HG03432 (cell line): ENCODE measurements at regions not wholly inside any gene's neighbourhood (a gene's known extent, or its start where the extent isn't known, plus 50 kb on each side); places are given as distances from the start of the nearest gene placed in this dataset.
A peak's percentile ranks its signal among the peaks of the same experiment; 100 is the strongest.

Source experiments
- ATAC-seq: cut with Tn5 transposase; IDR thresholded peaks from one replicate; pipeline ENCODE4 v1.9.1; 2021; ENCODE audit warnings: mild to moderate bottlenecking, moderate library complexity; ENCODE audit not compliant: unreplicated experiment

GRCh38 chr5:89946508-89946907 is 463.0 kb downstream of the CETN3 start:
- ATAC-seq = no peak

GRCh38 chr5:89942171-89942570 is 467.4 kb downstream of the CETN3 start:
- ATAC-seq = no peak

GRCh38 chr5:89936576-89936975 is 473.0 kb downstream of the CETN3 start:
- ATAC-seq = no peak

- ATAC-seq = peak; percentile 58
Measured at GRCh38 chr5:89934069-89934468, 475.5 kb downstream of the CETN3 start.

GRCh38 chr5:89932771-89933181 is 476.8 kb downstream of the CETN3 start:
- no peak for ATAC-seq

GRCh38 chr5:89930591-89931392 is 478.8 kb downstream of the CETN3 start:
- peak; percentile 91 for ATAC-seq

- ATAC-seq = no peak
Measured at GRCh38 chr5:89929834-89930233, 479.7 kb downstream of the CETN3 start.

GRCh38 chr5:89929173-89929572 is 480.4 kb downstream of the CETN3 start:
- no peak for ATAC-seq

- ATAC-seq = no peak
Measured at GRCh38 chr5:89922161-89922560, 487.4 kb downstream of the CETN3 start.

- no peak for ATAC-seq
Measured at GRCh38 chr5:89917112-89917511, 492.4 kb downstream of the CETN3 start.

- no peak for ATAC-seq
Measured at GRCh38 chr5:89916131-89916530, 493.4 kb downstream of the CETN3 start.

GRCh38 chr5:89908876-89909275 is 500.7 kb downstream of the CETN3 start:
- ATAC-seq = no peak

GRCh38 chr5:89904442-89904841 is 505.1 kb downstream of the CETN3 start:
- ATAC-seq = no peak

- no peak for ATAC-seq
Measured at GRCh38 chr5:89901983-89902382, 507.6 kb downstream of the CETN3 start.

- ATAC-seq = no peak
Measured at GRCh38 chr5:89901346-89901745, 508.2 kb downstream of the CETN3 start.

GRCh38 chr5:89900346-89900745 is 509.2 kb downstream of the CETN3 start:
- ATAC-seq = no peak

GRCh38 chr5:89899559-89899958 is 510.0 kb downstream of the CETN3 start:
- ATAC-seq = no peak

GRCh38 chr5:89893546-89893945 is 516.0 kb downstream of the CETN3 start:
- no peak for ATAC-seq

- no peak for ATAC-seq
Measured at GRCh38 chr5:89885670-89886069, 523.9 kb downstream of the CETN3 start.

GRCh38 chr5:89883967-89884366 is 525.6 kb downstream of the CETN3 start:
- ATAC-seq = no peak

GRCh38 chr5:89878140-89879132 is 531.1 kb downstream of the CETN3 start:
- ATAC-seq = no peak

GRCh38 chr5:89871906-89872305 is 537.6 kb downstream of the CETN3 start:
- ATAC-seq = no peak
